Astrocyte (in vitro differentiated cells and primary cell): ENCODE measurements at regions not wholly inside any gene's neighbourhood (a gene's known extent, or its start where the extent isn't known, plus 50 kb on each side); places are given as distances from the start of the nearest gene placed in this dataset.

Source experiments
- EZH2 ChIP-seq: IDR thresholded peaks from 2 replicates; pipeline ENCODE4 v1.6.1; 2012; ENCODE audit warnings: mild to moderate bottlenecking, low read length, inconsistent platforms; ENCODE audit not compliant: insufficient read depth
- TF ChIP-seq, protein P1 (sequence below): IDR thresholded peaks from 2 replicates; pipeline ENCODE4 v1.5.1; 2011; ENCODE audit warnings: low read depth, mild to moderate bottlenecking, inconsistent platforms, low read length, moderate library complexity; ENCODE audit not compliant: insufficient read depth

- TF ChIP-seq, protein P1, sequence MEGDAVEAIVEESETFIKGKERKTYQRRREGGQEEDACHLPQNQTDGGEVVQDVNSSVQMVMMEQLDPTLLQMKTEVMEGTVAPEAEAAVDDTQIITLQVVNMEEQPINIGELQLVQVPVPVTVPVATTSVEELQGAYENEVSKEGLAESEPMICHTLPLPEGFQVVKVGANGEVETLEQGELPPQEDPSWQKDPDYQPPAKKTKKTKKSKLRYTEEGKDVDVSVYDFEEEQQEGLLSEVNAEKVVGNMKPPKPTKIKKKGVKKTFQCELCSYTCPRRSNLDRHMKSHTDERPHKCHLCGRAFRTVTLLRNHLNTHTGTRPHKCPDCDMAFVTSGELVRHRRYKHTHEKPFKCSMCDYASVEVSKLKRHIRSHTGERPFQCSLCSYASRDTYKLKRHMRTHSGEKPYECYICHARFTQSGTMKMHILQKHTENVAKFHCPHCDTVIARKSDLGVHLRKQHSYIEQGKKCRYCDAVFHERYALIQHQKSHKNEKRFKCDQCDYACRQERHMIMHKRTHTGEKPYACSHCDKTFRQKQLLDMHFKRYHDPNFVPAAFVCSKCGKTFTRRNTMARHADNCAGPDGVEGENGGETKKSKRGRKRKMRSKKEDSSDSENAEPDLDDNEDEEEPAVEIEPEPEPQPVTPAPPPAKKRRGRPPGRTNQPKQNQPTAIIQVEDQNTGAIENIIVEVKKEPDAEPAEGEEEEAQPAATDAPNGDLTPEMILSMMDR: no peak
- TF ChIP-seq EZH2: no peak
Measured at GRCh38 chr3:28845006-28845324, 435.9 kb upstream of the RBMS3 start.
